ENCODE measurements at regions not wholly inside any gene's neighbourhood (a gene's known extent, or its start where the extent isn't known, plus 50 kb on each side); places are given as distances from the start of the nearest gene placed in this dataset.

- ChIA-PET POLR2A (no interaction called here), CTCF (ENCODE audit: low intra/inter-chr PET ratio) (no interaction called here)
- Histone ChIP-seq H2AFZ (ENCODE audit: low read depth, low read length) (no peak overlapping the region), H3K36me3 (ENCODE audit: control insufficient read depth, insufficient read depth, low read length) (no peaks in the 10 kb centered on the region), H4K20me1 (replicated peaks; ENCODE audit: control insufficient read depth, insufficient read depth, low read length) (no peaks in the 10 kb centered on the region), H3K4me1 (replicated peaks in 1 of 2; ENCODE audit: control insufficient read depth in 2 of 2, insufficient read depth in 2 of 2, low read length in 2 of 2) (no peaks in the 10 kb centered on the region), H3K9ac (ENCODE audit: insufficient read depth in 1 of 2, low read depth in 2 of 2, low read length in 2 of 2) (no peak overlapping the region), H3K79me2 (ENCODE audit: control insufficient read depth, insufficient read depth, low read length) (no peaks in the 10 kb centered on the region), H3K27ac (ENCODE audit: extremely low read depth, low read depth, low read length) (no peak overlapping the region), H3K4me2 (ENCODE audit: insufficient read depth, low read length) (no peak overlapping the region), H3K4me3 (no peak overlapping the region), H3K27me3 (ENCODE audit: control insufficient read depth in 2 of 2, insufficient read depth in 2 of 2, low read length in 2 of 2) (peaks cover 14 to 54% of the 10 kb centered on the region in 2 experiments; a peak in 3 of 5 replicates), H3K9me3 (replicated peaks; ENCODE audit: control insufficient read depth, insufficient read depth, low read depth, low read length) (no peaks in the 10 kb centered on the region), H3K9me1 (ENCODE audit: control insufficient read depth, insufficient read depth, low read length) (no peaks in the 10 kb centered on the region)
- no peak for DNase-seq (ENCODE audit: extremely low read depth in 1 of 4, low spot score in 3 of 4)
- WGBS (ENCODE audit: insufficient coverage, low coverage, missing lambda C conversion rate) = 1% methylated on average over 12 of the region's 12 CpGs
- TF ChIP-seq CCAR2 (IDR thresholded peaks at IDR 0.05; ENCODE audit: low read depth, low read length) (no peak), SNAPC5 (CRISPR knock-in tag; IDR thresholded peaks at IDR 0.05) (no peak), SIN3A (IDR thresholded peaks at IDR 0.05; ENCODE audit: borderline replicate concordance in 2 of 2, control insufficient read depth in 1 of 2, low read depth in 2 of 2, low read length in 2 of 2) (no peak), MIER1 (IDR thresholded peaks at IDR 0.05; ENCODE audit: low read depth) (no peak), ZBTB49 (CRISPR knock-in tag; IDR thresholded peaks at IDR 0.05; ENCODE audit: borderline replicate concordance) (no peak), FUS (optimal IDR thresholded peaks at IDR 0.05; ENCODE audit: low read depth, low read length) (no peak), PHB2 (IDR thresholded peaks at IDR 0.05; ENCODE audit: low read depth) (no peak)
- FAIRE-seq = no peak
- intact Hi-C loops (cut with micrococcal nuclease) (no loop called here), in situ Hi-C loops (cut with MboI) (no loop called here)
- no TSS peak for BruUV-seq (replicated peaks)
- ATAC-seq = no peak
These were observed 172.9 kb upstream of the PPP1R26 start for GRCh38 chr9:135306699-135307098.

Data from K562 (cell line).